ENCODE measurements at regions not wholly inside any gene's neighbourhood (a gene's known extent, or its start where the extent isn't known, plus 50 kb on each side); places are given as distances from the start of the nearest gene placed in this dataset.
"Not testable (repeated sequence)": the region's sequence is repeated elsewhere in the genome, so short reads cannot be mapped to it uniquely, and the experiment has no call there.

DNA sequence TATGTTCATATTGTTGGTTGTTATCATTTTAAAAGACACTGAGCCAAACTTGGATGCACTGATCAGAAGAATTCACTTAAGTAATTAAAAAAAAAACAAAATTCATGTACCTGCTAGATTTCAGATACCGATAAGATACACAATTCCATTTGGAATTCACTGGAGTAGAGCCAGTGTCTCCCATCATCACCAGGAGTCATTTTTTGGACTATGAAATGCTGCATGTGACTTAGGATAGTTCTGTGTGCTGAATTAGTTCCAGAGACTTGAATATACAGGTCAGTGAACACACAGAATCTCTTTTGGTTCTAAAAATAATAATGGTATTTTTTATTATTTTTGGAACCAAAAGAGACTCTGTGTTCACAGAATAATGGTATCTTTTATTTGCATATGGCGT, 482.6 kb upstream of the PIK3R1 start:
- DNase-seq, result no peak

DNA sequence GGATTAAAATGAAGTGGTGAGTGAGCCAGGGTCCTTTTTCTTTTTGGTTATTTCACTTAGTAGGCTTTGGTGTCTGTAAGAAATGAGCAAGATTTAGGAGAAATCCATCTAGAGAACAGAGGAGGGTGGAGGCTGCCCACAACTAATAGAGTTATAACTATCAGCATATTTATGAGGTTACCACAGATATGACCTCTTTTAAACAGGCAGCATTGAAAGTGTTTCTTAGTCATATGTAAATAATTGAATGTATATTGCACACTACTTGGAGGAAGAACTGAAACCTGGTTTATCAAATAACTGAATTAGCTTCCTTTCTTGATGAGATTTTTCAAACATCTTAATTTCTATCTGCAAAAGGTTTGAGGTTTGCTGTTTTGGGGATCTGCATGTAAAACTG, 483.1 kb upstream of the PIK3R1 start:
- no peak for DNase-seq

DNA sequence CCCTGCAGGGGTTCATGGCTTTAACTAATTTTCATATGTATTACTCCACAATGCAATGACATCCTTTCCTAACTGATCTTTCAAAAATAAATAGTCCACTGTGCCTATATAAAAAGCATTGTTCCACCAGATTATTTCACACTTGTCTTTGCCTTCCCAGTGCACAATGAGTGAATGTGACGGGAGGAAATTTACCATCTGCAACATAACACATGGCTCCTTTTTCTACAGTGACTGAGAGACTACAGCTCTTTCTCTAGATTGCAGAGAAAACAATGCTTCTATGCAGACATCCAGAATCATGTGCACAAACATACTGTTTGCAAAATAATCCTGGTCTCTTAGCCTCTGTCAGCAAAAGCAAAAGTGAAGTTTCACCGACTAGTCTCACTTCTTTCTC, 483.7 kb upstream of the PIK3R1 start:
- no peak for DNase-seq

DNA sequence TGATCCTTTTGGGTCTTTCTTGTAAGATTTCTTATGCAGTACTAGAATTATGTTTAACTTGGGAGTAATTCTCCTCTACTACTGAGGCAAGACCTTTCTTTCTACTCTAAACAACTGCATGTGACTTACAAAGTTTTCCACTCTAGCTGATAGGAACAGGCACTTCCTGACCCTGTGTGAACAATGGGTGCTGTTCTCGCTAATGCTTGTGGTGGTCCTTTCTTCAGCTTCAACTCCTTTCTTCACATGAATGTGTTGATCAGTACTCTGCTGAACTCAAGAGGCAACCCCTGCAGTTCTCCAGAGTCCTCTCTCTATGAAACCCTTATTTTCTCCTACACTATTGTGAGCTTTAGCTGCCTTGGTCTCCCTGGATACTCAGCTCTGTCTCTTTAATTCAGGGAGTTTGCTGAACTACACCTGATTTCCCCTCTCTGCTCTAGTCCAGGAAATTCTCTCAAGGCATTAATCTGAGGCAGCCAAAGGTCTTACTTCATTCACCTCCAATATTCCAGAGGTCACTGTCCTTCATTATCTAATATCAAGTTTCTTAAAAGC, 484.6 kb upstream of the PIK3R1 start:
- no peak for DNase-seq

DNA sequence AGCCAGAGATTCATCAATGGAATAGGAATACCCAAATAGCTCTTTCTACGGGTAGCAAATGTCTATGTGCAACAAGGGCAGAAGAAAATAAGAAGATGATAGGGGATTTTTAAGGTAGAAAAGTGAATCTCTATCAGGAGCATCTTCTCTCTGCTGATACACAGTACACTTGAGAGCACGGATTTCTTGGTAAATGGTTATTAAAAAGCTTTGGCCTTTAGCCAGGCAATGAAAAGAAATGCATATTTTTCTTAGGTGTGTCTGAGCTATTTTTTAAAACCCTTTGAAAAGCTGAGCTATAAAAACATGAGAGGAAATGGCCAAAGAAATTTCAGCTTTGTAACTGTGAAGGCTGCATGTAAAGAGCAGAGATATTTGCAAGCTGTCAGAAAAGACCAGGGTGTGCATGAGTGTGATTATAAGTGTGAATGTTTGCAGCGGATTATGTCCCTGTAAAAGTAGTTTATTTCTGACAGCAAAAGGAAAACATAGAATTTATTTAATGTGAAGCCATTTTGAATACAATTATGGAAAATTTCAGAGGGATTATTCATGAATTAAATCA, 487.1 kb upstream of the PIK3R1 start:
- DNase-seq, result no peak

DNA sequence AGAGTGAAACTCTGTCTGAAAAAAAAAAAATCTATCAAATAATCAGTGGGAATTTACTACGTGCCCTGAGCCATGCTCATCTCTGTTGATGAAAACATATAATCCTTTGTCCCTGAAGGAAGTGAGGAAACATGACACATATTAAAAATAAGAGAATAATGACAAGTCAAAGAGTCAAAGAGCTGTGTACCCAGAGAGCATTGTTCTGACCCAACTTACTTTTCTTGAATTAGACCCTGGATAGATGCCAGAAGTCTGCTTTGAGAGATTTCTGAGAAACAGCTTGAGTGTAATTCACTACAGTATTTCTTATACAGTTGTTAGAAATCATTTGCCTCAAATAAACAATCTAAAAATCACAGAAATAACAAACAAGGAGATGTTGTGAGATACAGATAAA, 490.0 kb upstream of the PIK3R1 start:
- DNase-seq, result no peak

DNA sequence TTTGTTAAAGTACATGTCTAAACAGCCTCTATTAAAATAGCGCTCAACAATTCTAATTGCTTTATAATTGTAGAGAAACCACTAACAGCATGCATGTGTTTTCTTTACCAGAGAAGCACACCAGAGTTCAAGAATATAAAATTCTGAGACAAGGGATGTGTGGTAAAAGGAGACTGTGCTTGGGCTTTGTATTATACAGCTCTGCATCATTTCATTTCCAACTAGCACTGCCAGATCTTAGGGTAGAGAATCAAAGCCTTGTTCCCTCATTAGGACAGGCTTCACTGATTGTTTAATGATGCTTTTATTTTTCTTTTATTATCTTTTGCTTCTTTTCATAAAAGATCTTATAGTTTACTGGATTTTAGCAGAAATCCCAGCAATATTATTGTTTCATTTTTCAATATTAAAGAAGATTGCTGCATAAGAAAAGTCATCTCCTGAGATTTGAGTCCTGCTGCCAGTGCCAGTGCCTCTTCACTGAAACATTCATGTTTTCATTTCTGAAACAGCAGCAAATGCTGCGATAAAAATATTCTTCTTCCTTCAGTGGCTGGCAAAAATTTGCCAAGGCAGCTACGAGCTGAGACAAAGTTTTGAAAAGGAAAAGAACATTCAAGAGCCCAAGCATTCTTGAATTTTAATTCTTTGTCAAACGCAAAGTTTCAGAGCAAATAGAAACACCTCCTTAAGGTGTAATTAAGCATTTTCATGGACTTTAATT, 491.0 kb upstream of the PIK3R1 start:
- no peak for DNase-seq

DNA sequence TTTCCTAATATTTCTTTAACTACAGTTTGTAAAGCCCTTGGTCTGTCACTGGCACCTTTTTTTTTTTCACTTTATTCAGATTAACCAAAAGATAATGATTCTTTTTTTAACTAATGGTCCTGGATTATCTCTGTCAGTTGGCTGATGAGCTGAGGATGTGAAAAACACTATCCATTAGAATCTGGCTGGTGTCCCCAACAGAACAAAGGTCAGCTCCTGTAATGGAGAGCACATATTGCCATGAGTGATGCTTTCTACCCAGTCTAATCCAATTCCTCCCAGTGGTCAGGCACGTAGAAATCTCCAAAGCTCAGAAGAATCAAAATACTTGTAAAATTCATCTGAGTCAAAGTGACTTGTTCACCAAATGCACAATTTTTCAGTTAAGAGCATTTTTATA, 491.7 kb upstream of the PIK3R1 start:
- DNase-seq, result no peak

DNA sequence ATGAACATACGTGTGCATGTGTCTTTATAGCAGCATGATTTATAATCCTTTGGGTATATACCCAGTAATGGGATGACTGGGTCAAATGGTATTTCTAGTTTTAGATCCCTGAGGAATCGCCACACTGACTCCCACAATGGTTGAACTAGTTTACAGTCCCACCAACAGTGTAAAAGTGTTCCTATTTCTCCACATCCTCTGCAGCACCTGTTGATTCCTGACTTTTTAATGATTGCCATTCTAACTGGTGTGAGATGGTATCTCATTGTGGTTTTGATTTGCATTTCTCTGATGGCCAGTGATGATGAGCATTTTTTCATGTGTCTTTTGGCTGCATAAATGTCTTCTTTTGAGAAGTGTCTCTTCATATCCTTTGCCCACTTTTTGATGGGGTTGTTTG, 493.0 kb upstream of the PIK3R1 start:
- not testable (repeated sequence) for DNase-seq

DNA sequence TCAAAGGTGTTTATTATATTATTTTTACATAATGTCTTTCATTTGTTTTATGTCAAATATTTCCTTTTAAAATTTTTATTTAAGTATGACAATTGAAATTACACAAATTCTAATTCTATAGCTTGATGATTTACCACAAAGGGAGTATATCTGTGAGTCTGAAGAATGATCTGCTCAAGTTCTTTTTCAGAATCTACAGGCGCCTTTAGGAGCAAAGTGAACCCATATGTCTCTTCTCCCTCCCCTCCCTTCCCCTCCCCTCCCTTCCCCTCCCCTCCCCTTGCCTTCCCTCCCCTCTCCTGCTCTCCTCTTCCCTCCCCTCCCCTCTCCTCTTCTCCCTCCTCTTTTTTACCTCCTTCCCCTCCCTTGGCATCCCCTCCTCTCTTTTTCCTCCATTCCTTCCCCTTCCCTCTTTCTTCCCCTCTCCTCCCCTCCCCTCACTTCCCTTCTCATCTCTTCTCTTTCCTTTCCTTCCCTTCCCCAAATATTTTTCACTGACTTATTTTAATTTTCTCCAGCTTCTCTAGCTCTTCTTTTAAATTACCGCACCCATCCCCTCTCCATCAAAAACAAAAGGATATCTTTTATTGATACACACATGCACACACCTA, 495.3 kb upstream of the PIK3R1 start:
- DNase-seq, result no peak

DNA sequence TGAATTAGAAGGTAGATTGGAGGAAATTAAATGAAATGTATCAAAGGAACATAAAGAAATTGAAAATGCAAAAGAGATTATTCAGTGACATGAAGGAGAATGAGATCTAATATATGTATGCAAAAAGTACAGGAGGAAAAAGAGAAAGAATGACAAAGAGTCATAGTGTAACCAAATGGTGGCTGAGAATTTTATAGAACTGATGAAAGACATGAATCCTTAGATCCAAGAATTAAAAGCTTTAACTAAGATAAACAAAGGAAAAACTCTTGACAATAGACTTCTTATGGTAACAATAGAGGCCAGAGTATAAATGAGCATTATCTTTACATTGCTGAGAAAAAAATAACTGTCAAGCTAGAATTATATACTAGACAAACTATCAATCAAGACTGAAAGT, 505.4 kb upstream of the CD180 start:
- no peak for DNase-seq

DNA sequence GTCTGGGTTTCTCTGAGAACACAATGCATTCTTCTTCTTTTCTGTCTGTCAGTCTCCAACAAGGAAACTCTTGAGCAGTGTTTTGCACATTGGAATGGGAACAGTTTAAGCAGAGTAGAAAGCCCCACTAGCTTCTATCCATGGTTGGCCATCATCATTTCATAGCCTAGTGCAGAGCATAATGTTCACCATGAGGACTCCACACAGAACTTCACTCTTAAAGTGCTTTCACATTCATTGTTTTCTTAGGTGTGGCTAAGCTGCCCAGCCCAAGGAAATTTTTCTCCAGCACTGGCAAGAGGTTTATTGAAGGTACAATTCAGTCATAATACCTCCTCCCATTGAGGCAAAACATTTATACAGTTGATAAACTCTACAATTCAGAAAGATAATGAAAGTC, 503.0 kb upstream of the CD180 start:
- DNase-seq, result no peak

DNA sequence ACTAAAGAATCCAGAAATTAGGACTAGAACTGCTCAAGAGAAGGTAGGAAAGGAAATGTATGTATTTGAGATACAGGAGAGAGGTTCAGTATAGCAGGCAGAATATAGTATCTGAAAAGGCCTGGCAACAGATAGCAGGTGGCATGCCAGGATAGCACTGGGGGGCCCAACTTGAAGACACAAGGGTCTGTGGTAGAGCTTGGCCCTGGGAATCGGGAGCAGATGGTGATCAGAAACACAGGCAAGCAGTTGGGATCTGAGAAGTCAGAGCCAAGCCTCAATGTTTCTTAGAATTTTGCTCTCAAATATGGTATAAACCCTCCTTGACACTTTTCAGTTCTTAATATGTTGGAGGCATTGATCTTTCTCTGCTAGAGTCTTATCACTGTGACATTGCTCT, 499.8 kb upstream of the CD180 start:
- no peak for DNase-seq

DNA sequence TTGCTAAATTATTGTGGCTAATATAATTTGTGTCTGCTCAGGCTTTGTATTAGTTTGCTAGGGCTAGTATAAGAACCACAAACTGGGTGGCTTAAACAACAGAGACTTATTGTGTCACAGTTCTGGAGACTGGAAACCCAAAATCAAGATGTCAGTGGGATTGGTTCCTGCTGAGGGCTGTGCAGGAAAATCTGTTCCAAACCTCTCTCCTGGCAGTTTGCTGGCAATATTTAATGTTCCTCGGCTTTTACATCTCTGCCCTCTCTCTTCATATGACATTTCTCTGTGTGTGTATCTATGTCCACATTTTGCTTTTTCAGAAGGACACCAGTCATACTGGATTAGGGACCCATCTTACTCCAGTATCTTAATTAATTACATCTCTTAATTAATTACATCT, 498.8 kb upstream of the CD180 start:
- no peak for DNase-seq

DNA sequence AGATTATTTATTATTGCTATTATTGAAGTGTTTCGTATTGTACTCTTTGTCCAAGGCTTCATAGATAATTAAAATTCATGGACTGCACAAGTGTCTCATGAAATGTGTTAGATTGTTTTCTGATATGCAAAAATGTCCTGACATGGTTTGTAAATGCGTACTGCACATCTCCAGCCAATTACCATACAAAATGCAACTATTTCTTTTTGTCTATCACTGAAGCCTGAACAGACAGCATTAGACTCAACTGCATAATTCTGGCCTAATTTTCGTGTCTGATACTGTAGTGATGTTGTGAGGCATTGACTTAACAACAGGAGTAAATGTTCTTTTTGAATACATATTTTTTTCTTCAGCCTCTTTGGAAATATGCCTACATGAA, 498.2 kb upstream of the CD180 start:
- DNase-seq, result no peak

DNA sequence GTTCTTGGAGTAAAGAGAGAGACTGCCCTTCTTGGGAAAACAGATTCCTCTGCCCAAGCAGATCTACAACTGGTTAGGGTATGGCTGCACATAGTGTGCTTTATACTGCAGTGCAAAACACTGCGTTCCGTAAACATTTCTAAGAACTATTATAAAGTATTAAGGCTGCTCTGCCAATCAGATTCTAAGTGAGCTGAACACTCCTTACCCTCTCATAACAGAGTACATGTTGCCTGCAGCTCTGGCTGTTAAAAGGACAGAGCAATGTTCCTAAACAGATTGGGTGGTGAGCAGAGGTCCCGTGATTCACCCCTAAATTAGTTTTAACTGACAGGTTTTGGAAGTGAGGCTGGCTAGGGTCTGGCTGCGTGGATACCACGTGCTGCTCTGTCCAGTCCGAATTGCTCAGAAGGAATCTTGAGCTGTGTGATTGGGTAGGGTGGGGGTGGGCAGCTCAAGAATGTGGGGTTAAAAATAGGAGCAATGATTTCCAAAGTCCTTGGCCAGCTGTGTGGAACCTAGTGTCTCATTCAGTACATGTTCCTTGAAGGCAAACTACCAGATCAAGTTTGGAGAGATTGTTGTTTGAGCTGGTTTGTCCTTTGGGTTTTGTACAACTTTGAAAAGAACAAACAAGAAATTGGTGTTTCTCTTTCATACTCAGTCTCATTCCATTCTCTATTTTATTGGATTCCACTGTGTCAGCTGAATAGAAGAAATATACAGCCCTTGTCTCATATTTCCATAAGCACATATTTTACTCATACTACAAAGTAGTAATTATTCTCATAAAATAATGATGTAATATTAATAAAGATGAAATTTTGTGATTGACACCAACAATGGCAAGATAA, 497.6 kb upstream of the CD180 start:
- DNase-seq, result no peak

DNA sequence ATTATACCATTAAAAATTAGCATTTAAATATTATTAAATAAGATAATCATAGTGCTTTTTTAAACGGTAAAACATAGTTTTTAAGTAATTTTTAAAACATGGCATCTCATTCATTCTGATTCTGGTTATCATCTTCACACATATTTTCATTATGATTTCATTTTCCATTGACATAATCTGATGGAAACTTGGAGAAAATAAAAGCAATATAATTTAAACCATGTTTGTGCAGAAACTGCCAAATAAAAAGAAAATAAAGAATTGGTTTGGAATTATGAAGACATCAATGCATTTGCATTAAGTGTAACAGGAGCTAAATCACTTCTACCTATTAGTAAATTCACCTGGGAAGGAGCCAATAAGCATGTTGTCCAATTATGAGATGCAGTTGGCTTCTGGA, 490.1 kb upstream of the CD180 start:
- DNase-seq, result no peak

DNA sequence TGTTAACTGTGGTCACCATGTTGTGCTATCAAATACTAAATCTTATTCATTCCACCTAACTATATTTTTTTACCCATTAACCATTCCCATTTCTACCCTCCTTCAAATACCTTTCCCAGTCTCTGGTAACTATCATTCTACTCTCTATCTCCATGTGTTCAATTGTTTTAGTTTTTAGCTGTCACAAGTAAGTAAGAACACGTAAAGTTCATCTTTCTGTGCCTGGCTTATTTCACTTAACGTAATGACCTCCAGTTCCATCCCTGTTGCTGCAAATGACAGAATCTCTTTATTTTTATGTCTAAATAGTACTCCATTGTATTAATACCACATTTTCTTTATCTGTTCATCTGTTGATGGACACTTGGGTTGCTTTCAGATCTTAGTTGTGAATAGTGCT, 485.1 kb upstream of the CD180 start:
- no peak for DNase-seq

DNA sequence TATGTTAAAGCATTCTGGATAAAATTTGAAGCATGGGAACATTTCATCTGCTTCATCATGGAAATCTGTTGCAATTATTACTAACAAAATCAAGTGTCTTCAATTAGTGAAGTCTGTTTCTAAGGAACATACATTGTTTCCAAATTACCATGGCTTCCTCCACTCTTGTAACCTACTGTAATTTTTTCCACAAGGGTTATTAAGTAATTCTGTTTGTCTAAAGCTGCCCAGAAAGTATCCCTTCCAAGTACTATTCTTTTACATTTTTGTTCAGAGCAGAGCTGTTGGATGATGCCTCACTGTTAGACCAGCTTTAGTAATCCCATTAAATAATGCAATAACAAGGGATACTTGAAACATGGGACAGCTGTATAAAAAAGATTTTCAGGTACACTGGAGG, 483.5 kb upstream of the CD180 start:
- DNase-seq, result no peak

DNA sequence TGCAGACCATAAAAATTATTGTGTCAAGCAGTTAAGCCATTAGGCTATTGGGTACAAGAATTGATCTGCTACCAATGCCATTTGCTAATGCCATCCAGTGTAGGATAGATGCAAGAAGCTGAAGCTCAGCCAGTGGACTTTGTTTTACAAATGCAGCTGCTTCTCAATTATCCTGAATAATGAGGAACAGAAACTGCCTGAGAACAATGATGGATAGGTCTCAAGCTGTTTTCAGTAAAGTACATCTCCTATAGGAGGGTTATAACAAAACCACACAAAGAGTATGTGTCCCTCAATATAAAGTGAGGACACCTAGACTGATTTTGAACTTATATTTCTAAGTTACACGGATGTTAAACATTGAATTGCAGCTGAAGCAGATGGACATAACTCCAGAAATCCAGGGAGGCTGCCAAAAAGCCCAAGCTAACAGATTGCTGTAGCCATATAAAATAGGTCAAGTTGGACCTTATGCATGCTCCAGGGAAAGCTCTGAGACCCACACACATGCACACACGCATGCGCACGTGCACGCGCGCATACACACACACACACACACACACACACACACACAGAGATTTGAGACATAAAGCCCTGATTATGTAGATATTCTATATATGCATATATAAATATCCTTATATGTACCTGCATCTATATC, 482.7 kb upstream of the CD180 start:
- DNase-seq, result no peak

DNA sequence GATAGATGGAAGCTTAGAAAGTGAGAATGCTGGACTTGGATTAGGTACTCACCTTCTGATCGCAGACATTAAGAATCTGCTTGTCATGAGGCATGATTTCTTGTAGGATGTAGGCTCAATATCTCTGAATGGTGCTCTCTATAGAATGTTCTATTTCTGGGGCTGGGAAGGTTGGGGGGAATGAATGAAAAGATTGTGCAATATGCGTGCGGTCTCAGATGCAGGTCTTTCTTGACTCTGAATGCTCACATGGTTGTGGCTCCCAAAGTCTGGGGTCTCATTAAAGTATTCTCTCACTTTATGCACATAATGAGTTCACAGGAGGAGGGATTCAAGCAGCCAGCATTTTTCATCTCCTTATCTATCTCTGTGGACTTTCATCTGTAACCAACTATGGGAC, 482.0 kb upstream of the CD180 start:
- DNase-seq, result no peak

DNA sequence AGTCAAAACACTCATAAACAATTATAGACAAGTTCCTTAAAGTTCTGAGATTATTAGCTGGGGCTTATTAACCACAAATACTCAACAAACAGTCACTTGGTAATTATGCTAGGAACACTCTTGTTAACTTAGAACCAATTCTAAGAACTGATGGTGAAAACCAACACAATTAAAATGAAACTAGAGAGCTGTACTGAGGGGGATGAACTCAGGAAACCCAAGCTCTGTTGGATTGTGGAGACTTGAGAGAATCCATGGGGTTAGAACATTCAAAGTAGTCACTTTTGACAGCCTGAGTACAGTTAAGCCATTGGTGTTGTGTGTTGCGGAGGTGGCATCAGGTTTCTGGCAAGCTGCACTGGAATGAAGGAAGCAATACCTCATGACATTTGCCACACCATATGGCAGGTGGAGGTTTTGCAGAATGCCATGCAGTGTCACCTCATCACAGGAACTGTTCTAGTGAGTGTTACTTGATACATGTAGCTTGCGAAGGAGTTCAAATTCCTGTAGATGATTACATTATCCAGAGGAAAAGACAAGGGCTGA, 480.9 kb upstream of the CD180 start:
- no peak for DNase-seq

DNA sequence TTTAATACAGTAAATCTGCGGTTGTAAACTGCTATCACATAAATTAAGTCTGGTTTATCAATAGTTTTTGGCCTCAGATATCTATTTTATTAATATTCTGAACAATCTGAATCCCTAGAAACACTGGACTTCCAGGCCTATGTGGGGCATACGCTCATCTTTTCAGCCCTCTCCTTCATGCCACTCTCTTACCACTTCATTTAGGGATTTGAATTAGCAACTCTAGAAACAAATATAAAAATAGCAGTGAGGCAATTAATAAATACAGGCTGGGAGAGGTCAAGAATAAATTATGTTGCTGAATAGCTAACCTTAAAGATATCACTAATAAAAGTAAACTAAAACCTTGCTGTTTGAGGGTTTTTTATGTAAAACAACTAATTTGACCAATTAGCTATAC, 480.3 kb upstream of the CD180 start:
- DNase-seq, result no peak

Measured in CD4-positive, alpha-beta T cell treated with Interleukin-12 subunit alpha and Interleukin-12 subunit beta, for 1 hour (primary cell).